ENCODE measurements at regions not wholly inside any gene's neighbourhood (a gene's known extent, or its start where the extent isn't known, plus 50 kb on each side); places are given as distances from the start of the nearest gene placed in this dataset.

DNA sequence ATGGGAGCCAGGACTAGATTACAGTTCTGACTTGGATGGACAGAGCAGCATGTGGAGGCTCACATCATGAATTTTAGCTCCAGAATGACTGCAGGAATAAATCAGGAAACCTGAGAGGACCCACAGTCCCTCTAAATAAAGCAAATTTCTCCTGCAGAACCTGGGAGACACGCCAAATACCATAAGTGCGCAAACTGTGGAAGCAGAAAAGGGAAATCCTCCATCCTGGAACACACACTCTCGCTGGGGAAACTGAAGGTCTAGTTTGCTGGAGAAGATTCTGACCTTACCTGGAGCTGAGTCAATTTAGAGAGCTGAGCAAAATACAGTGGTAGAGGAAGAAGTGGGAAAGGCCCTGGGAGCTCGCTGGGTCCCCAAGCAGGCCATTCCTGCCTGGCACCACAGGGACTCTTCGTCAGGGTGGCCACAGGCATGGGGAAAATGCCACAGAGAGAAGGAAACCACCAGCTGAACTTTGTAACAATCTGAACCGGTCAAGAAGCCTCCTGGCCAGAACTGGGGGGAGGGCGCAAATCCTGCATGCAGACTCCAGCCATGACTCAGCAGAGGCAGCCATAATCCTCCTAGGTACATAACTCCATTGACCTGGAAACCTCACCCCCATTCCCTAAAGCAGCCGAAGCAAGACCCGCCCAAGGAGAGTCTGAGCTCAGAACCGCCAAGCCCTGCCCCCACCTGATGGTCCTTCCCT, 390.9 kb downstream of the LRRC70 start:
- Histone ChIP-seq H3K27ac (no peak overlapping the region), H3K4me1 (no peaks in the 10 kb centered on the region), H3K4me3 (no peak overlapping the region), H3K9me3 (peaks cover 0 to 12% (median 0%) of the 10 kb centered on the region in 3 donors), H3K36me3 (replicated peaks in 1 of 2; ENCODE audit: insufficient read depth in 1 of 2, low read depth in 2 of 2) (no peaks in the 10 kb centered on the region), H3K27me3 (no peaks in the 10 kb centered on the region)
- ATAC-seq (no peak), DNase-seq (no peak)
- intact Hi-C loops (cut with DNase I): no loop called here
- 79 to 81% methylated on average over 8 to 10 of the region's 10 CpGs for WGBS, 2 donors
- TF ChIP-seq POLR2A (IDR thresholded peaks at IDR 0.05): no peak
- TF ChIP-seq, protein P1, sequence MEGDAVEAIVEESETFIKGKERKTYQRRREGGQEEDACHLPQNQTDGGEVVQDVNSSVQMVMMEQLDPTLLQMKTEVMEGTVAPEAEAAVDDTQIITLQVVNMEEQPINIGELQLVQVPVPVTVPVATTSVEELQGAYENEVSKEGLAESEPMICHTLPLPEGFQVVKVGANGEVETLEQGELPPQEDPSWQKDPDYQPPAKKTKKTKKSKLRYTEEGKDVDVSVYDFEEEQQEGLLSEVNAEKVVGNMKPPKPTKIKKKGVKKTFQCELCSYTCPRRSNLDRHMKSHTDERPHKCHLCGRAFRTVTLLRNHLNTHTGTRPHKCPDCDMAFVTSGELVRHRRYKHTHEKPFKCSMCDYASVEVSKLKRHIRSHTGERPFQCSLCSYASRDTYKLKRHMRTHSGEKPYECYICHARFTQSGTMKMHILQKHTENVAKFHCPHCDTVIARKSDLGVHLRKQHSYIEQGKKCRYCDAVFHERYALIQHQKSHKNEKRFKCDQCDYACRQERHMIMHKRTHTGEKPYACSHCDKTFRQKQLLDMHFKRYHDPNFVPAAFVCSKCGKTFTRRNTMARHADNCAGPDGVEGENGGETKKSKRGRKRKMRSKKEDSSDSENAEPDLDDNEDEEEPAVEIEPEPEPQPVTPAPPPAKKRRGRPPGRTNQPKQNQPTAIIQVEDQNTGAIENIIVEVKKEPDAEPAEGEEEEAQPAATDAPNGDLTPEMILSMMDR (IDR thresholded peaks at IDR 0.05): no peak

DNA sequence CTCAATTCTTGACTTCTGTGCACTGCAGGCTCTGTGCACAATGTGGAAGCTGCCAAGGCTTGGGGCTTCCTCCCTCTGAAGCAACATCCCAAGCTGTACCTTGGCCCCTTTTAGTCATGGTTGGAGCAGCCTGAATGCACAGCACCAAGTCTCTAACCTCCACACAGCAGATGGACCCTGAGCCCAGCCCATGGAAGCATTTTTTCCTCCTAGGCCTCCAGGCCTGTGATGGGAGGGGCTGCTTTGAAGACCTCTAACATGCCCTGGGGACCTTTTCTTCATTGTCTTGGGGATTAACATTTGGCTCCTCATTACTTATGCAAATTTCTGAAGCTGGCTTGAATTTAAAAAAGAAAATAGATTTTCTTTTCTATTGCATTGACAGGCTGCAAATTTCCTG, 385.8 kb downstream of the LRRC70 start:
- Histone ChIP-seq H3K27me3 (no peaks in the 10 kb centered on the region), H3K9me3 (peaks cover 0 to 18% (median 0%) of the 10 kb centered on the region in 3 donors), H3K4me1 (no peaks in the 10 kb centered on the region), H3K4me3 (no peak overlapping the region), H3K27ac (no peak overlapping the region), H3K36me3 (replicated peaks in 1 of 2; ENCODE audit: insufficient read depth in 1 of 2, low read depth in 2 of 2) (no peaks in the 10 kb centered on the region)
- intact Hi-C loops (cut with DNase I): no loop called here
- TF ChIP-seq, protein P1 (IDR thresholded peaks at IDR 0.05): no peak
- TF ChIP-seq POLR2A (IDR thresholded peaks at IDR 0.05): no peak
- DNase-seq: no peak
- ATAC-seq: no peak

DNA sequence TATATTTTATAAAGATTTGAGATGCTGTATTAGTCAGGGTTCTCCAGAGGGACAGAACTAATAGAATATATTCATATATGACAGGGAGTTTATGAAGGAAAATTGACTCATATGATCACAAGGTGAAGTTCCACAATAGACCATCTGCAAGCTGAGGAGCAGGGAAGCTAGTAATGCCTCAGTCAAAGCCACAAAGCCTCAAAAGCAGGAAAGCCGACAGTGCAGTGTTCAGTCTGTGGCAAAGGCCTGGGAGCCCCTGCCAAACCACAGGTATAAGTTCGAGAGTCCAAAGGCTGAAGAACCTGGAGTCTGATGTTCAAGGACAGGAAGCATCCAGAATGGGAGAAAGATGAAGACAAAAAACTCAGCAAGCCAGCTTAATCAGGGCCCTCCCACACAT, 382.2 kb downstream of the LRRC70 start:
- intact Hi-C loops (cut with DNase I): no loop called here
- H3K4me1 ChIP-seq: no peaks in the 10 kb centered on the region
- H3K27me3 ChIP-seq: no peaks in the 10 kb centered on the region
- H3K27ac ChIP-seq: no peak overlapping the region
- ATAC-seq (no peak), DNase-seq (no peak)
- H3K36me3 ChIP-seq (replicated peaks in 1 of 2; ENCODE audit: insufficient read depth in 1 of 2, low read depth in 2 of 2): no peaks in the 10 kb centered on the region
- H3K9me3 ChIP-seq: peaks cover 0 to 18% (median 0%) of the 10 kb centered on the region in 3 donors
- 59 to 77% methylated on average over 2 of the region's 2 CpGs for WGBS, 2 donors
- TF ChIP-seq, protein P1 (IDR thresholded peaks at IDR 0.05): no peak
- no peak for TF ChIP-seq POLR2A (IDR thresholded peaks at IDR 0.05)
- H3K4me3 ChIP-seq: no peak overlapping the region

DNA sequence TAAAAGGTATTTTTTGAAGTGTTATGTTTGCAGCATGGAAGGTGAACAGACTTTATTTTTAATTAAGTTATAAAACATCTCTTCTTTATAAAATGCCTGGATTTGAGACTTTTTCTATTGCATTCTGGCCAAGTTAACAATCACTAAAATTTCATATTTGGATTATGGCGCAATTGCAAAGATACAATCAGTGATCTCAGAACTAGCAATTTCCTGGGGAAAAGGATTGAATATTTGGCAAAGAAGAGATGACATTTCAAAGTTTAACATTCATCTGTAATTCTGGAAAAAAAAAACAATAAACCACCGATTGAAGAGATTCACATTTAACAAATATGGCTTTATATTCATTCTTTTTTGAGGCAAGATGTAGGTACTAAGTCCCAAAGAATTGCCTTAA, 378.0 kb downstream of the LRRC70 start:
- DNase-seq (no peak), ATAC-seq (no peak)
- H3K4me1 ChIP-seq: no peaks in the 10 kb centered on the region
- no peaks in the 10 kb centered on the region for H3K27me3 ChIP-seq
- intact Hi-C loops (cut with DNase I): no loop called here
- H3K27ac ChIP-seq: no peak overlapping the region
- TF ChIP-seq, protein P1 (IDR thresholded peaks at IDR 0.05): no peak
- no peak for TF ChIP-seq POLR2A (IDR thresholded peaks at IDR 0.05)
- H3K4me3 ChIP-seq: no peak overlapping the region
- H3K9me3 ChIP-seq: no peaks in the 10 kb centered on the region
- no peaks in the 10 kb centered on the region for H3K36me3 ChIP-seq (replicated peaks in 1 of 2; ENCODE audit: insufficient read depth in 1 of 2, low read depth in 2 of 2)
- 59 to 78% methylated on average over 2 of the region's 2 CpGs for WGBS, 2 donors

DNA sequence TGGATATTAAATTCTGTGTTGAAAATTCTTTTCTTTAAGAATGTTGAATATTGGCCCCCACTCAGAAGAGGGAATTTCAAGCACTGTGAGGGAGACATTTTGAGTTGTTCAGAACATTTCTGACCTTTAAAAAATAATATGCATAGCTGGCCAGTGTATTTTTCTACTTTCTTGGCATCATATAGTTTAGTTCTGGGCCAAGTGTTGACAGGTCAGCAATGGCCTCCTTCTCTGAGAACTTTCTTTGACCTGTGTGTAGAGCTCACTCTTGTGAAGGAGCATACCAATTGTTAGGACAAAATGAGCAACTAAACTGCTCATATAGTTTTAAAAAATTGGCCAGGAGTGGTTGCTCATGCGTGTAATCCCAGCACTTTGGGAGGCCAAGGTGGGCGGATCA, 376.0 kb downstream of the LRRC70 start:
- H3K27me3 ChIP-seq: no peaks in the 10 kb centered on the region
- WGBS, 2 donors: 75 to 83% methylated on average over 2 of the region's 2 CpGs
- intact Hi-C loops (cut with DNase I): no loop called here
- no peaks in the 10 kb centered on the region for H3K9me3 ChIP-seq
- no peaks in the 10 kb centered on the region for H3K36me3 ChIP-seq (replicated peaks in 1 of 2; ENCODE audit: insufficient read depth in 1 of 2, low read depth in 2 of 2)
- H3K27ac ChIP-seq: no peak overlapping the region
- no peak for DNase-seq
- no peak for ATAC-seq
- TF ChIP-seq, protein P1 (IDR thresholded peaks at IDR 0.05): no peak
- TF ChIP-seq POLR2A (IDR thresholded peaks at IDR 0.05): no peak
- no peak overlapping the region for H3K4me3 ChIP-seq
- H3K4me1 ChIP-seq: no peaks in the 10 kb centered on the region
